H1 (cell line): ENCODE measurements at regions not wholly inside any gene's neighbourhood (a gene's known extent, or its start where the extent isn't known, plus 50 kb on each side); places are given as distances from the start of the nearest gene placed in this dataset.

Experiments used
- CTCF ChIA-PET: fragments of 300-600 bp; sonication (Branson Sonifier 250); formaldehyde crosslinking; loops from one replicate; lab custom pipeline; 2021; ENCODE audit not compliant: partially characterized antibody; lab: Charles Lee
- POLR2A ChIA-PET: fragments of 300-600 bp; sonication (Branson Sonifier 250); formaldehyde crosslinking; loops from one replicate; lab custom pipeline; 2021; ENCODE audit warnings: inconsistent platforms; ENCODE audit not compliant: partially characterized antibody; lab: Charles Lee
- DNase-seq, 2 experiments: peaks; one replicate each; pipeline versions ENCODE4 v3.0.0 to v3.0.0-alpha.2; 2010 to 2022; ENCODE audit warnings: low spot score in 2 of 2, low read depth in 1 of 2, mixed read lengths in 1 of 2
- FAIRE-seq: peaks from 2 replicates; lab custom pipeline; 2011; peaks lifted over from hg19 to GRCh38; lab: Jason Lieb, UNC
- H2AFZ ChIP-seq: 2 replicates; pipeline ENCODE4 v1.8.1; 2012; ENCODE audit warnings: low read length, inconsistent platforms
- H2AK5ac ChIP-seq: 2 replicates; pipeline ENCODE4 v1.6.1; 2013; ENCODE audit warnings: low read depth, low read length
- H2BK120ac ChIP-seq: replicated peaks from 2 replicates; pipeline ENCODE3; 2013; ENCODE audit warnings: low read depth, low read length, inconsistent platforms
- H2BK12ac ChIP-seq: 2 replicates; pipeline ENCODE4 v1.6.1; 2013; ENCODE audit warnings: low read depth, low read length
- H2BK15ac ChIP-seq: 2 replicates; pipeline ENCODE4 v1.6.1; 2013; ENCODE audit warnings: low read length
- H2BK20ac ChIP-seq: 2 replicates; pipeline ENCODE4 v1.6.1; 2013; ENCODE audit warnings: low read length
- H2BK5ac ChIP-seq: 2 replicates; pipeline ENCODE4 v1.6.1; 2013; ENCODE audit warnings: low read depth, low read length
- H3K14ac ChIP-seq: 2 replicates; pipeline ENCODE4 v1.6.1; 2013; ENCODE audit warnings: inconsistent platforms; ENCODE audit not compliant: insufficient read length
- H3K18ac ChIP-seq: 2 replicates; pipeline ENCODE4 v1.6.1; 2013; ENCODE audit warnings: low read length; ENCODE audit errors: extremely low read depth
- H3K23ac ChIP-seq: 2 replicates; pipeline ENCODE4 v1.6.1; 2013; ENCODE audit warnings: inconsistent platforms; ENCODE audit not compliant: insufficient read length
- H3K23me2 ChIP-seq: 2 replicates; pipeline ENCODE4 v1.6.1; 2013; ENCODE audit warnings: low read depth, low read length
- H3K27ac ChIP-seq: 2 replicates; pipeline ENCODE4 v1.6.1; 2011; ENCODE audit warnings: low read depth, low read length, inconsistent platforms
- H3K27me3 ChIP-seq, 4 experiments: replicated peaks in 1 of 4; 1 replicate in 1 of 4; 2 replicates in 3 of 4; pipeline versions ENCODE4 v1.6.1 to v1.8.1; 2011 to 2013; ENCODE audit warnings: low read length in 3 of 4, mild to moderate bottlenecking in 3 of 4, inconsistent platforms in 2 of 4, mixed read lengths in 2 of 4, moderate library complexity in 1 of 4; ENCODE audit not compliant: control insufficient read depth in 3 of 4, insufficient read depth in 3 of 4; ENCODE audit errors: extremely low read depth in 1 of 4
- H3K36me3 ChIP-seq, 4 experiments: 2 replicates each; pipeline versions ENCODE4 v1.6.1 to v1.8.1; 2011 to 2013; ENCODE audit warnings: mild to moderate bottlenecking in 4 of 4, low read length in 3 of 4, moderate library complexity in 2 of 4, control low read depth in 1 of 4, inconsistent platforms in 1 of 4; ENCODE audit not compliant: insufficient read depth in 4 of 4, control insufficient read depth in 2 of 4
- H3K4ac ChIP-seq: replicated peaks from 2 replicates; pipeline ENCODE3; 2013; ENCODE audit warnings: low read length, low read depth, mixed read lengths, inconsistent platforms; ENCODE audit not compliant: insufficient read length
- H3K4me1 ChIP-seq, 4 experiments: replicated peaks in 1 of 4; 1 replicate in 1 of 4; 2 replicates in 3 of 4; pipeline versions ENCODE4 v1.6.1 to v1.8.1; 2011 to 2013; ENCODE audit warnings: low read length in 3 of 4, inconsistent platforms in 2 of 4, mixed read lengths in 1 of 4; ENCODE audit not compliant: insufficient read depth in 4 of 4, control insufficient read depth in 3 of 4
- H3K4me2 ChIP-seq, 2 experiments: 2 replicates each; pipeline versions ENCODE4 v1.6.1 to v1.8.1; 2011 to 2013; ENCODE audit warnings: low read depth in 2 of 2, low read length in 2 of 2, control low read depth in 1 of 2, inconsistent platforms in 1 of 2, mild to moderate bottlenecking in 1 of 2; ENCODE audit not compliant: insufficient read depth in 1 of 2
- H3K4me3 ChIP-seq, 4 experiments: fragments of 200-600, 300-600 bp in 1 of 4; sonication (generic), shearing (Covaris generic), sonication (Bioruptor Twin) in 1 of 4; 2 replicates each; pipeline versions ENCODE4 v1.5.1 to v1.8.1; 2011 to 2016; ENCODE audit warnings: low read length in 4 of 4, low read depth in 3 of 4, control low read depth in 2 of 4, inconsistent platforms in 2 of 4, mild to moderate bottlenecking in 2 of 4, mixed read lengths in 1 of 4, moderate library complexity in 1 of 4; ENCODE audit not compliant: insufficient read depth in 2 of 4; ENCODE audit errors: extremely low read depth in 1 of 4
- H3K56ac ChIP-seq: replicated peaks from 2 replicates; pipeline ENCODE3; 2013; ENCODE audit warnings: low read depth, mild to moderate bottlenecking, mixed read lengths, low read length, inconsistent platforms; ENCODE audit not compliant: insufficient read length
- H3K79me1 ChIP-seq: 2 replicates; pipeline ENCODE4 v1.6.1; 2013; ENCODE audit warnings: low read depth, low read length, control low read depth
- H3K79me2 ChIP-seq, 2 experiments: 2 replicates each; pipeline versions ENCODE4 v1.6.1 to v1.8.1; 2012 to 2013; ENCODE audit warnings: low read length in 2 of 2, mild to moderate bottlenecking in 2 of 2, inconsistent platforms in 1 of 2; ENCODE audit not compliant: insufficient read depth in 2 of 2, control insufficient read depth in 1 of 2
- H3K9ac ChIP-seq, 4 experiments: replicated peaks in 1 of 4; 1 replicate in 1 of 4; 2 replicates in 3 of 4; pipeline versions ENCODE4 v1.6.1 to v1.8.1; 2011 to 2013; ENCODE audit warnings: low read depth in 3 of 4, low read length in 3 of 4, control low read depth in 2 of 4, mild to moderate bottlenecking in 2 of 4, moderate library complexity in 2 of 4, inconsistent platforms in 1 of 4; ENCODE audit errors: extremely low read depth in 1 of 4
- H3K9me3 ChIP-seq, 2 experiments: 2 replicates each; pipeline versions ENCODE4 v1.6.1 to v1.8.1; 2012 to 2013; ENCODE audit warnings: mild to moderate bottlenecking in 2 of 2, moderate library complexity in 2 of 2, control low read depth in 1 of 2, inconsistent platforms in 1 of 2, low read depth in 1 of 2, low read length in 1 of 2, mixed read lengths in 1 of 2; ENCODE audit not compliant: insufficient read depth in 2 of 2
- H4K20me1 ChIP-seq, 2 experiments: replicated peaks in 1 of 2; 2 replicates each; pipeline versions ENCODE3 to v1.8.1; 2011 to 2013; ENCODE audit warnings: inconsistent platforms in 2 of 2, low read length in 2 of 2, mild to moderate bottlenecking in 1 of 2; ENCODE audit not compliant: insufficient read depth in 2 of 2, control insufficient read depth in 1 of 2
- H4K5ac ChIP-seq: 2 replicates; pipeline ENCODE4 v1.6.1; 2013; ENCODE audit warnings: low read length, low read depth, mixed read lengths, inconsistent platforms; ENCODE audit not compliant: insufficient read length
- H4K8ac ChIP-seq: 2 replicates; pipeline ENCODE4 v1.8.0; 2013; ENCODE audit warnings: mild to moderate bottlenecking, moderate library complexity, low read length, inconsistent platforms; ENCODE audit not compliant: insufficient read depth; ENCODE audit errors: extremely low read depth
- H4K91ac ChIP-seq: replicated peaks from 2 replicates; pipeline ENCODE3; 2013; ENCODE audit warnings: low read length, mixed read lengths, inconsistent platforms; ENCODE audit not compliant: insufficient read length
- CEBPB ChIP-seq: IDR thresholded peaks from 2 replicates; pipeline ENCODE4 v1.6.1; 2012; ENCODE audit warnings: low read depth, low read length
- GABPA ChIP-seq: IDR thresholded peaks from 2 replicates; pipeline ENCODE4 v1.6.1; 2011; ENCODE audit warnings: mild to moderate bottlenecking, low read length, moderate library complexity, borderline replicate concordance; ENCODE audit not compliant: insufficient read depth
- SAP30 ChIP-seq: fragments of 300-600 bp; sonication (generic); IDR thresholded peaks from 2 replicates; pipeline ENCODE4 v1.7.1; 2012; ENCODE audit warnings: low read length, moderate library complexity, mild to moderate bottlenecking, inconsistent platforms; ENCODE audit not compliant: insufficient read depth, insufficient replicate concordance
- WGBS, 2 experiments: shearing (Covaris generic) in 1 of 2; methylation state at CpG; one replicate each; pipeline versions ENCODE4 v1.1.6 to v1.1.7; 2013 to 2015; ENCODE audit warnings: low lambda C conversion rate in 2 of 2, mixed read lengths in 2 of 2, inconsistent platforms in 1 of 2, low coverage in 1 of 2, missing lambda C conversion rate in 1 of 2; ENCODE audit not compliant: insufficient replicate concordance in 2 of 2, insufficient coverage in 1 of 2, insufficient read length in 1 of 2; ENCODE audit errors: extremely low coverage in 1 of 2, missing lambda C conversion rate in 1 of 2; 5-methylcytosine and 5-hydroxymethylcytosine counted together

DNA sequence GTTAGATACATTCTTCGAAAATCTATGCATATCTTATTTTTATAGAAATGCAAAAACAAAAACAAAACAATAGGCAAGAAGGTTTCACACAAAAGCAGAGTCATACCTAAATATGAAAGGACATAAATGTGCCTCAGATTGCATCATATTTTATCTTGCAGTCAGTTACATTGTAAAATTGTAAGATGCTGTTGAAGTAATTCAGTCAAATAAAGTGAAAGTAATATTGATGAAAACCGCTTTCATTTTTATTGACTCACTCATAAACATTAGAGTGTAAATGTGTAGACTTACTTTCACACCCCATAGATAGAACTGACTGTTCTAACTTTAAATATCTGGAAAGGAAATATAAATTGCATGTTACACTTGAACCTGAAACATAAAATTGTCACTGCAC is 931.5 kb upstream of the NUDT12 start:
- Histone ChIP-seq H3K9me3 (no peaks in the 10 kb centered on the region), H4K20me1 (no peaks in the 10 kb centered on the region), H3K4me3 (peak overlapping the region in 1 of 4 experiments; percentile 17; a peak in 1 of 8 replicates), H3K9ac (no peak overlapping the region), H2BK5ac (no peak overlapping the region), H2AK5ac (no peak overlapping the region), H2BK20ac (no peak overlapping the region), H3K79me1 (no peaks in the 10 kb centered on the region), H3K56ac (no peak overlapping the region), H3K36me3 (no peaks in the 10 kb centered on the region), H2BK15ac (no peak overlapping the region), H4K8ac (no peak overlapping the region), H3K4ac (no peak overlapping the region), H3K23me2 (no peaks in the 10 kb centered on the region), H3K27me3 (no peaks in the 10 kb centered on the region), H3K27ac (no peak overlapping the region), H3K23ac (no peak overlapping the region), H3K14ac (no peak overlapping the region), H2BK120ac (no peak overlapping the region), H3K4me1 (peaks cover 0 to 5% (median 2%) of the 10 kb centered on the region in 4 experiments; a peak in 2 of 7 replicates), H3K79me2 (no peaks in the 10 kb centered on the region), H4K5ac (no peak overlapping the region), H3K4me2 (no peak overlapping the region; a peak in 1 of 4 replicates), H2BK12ac (no peak overlapping the region), H2AFZ (no peak overlapping the region), H3K18ac (no peak overlapping the region), H4K91ac (no peak overlapping the region)
- FAIRE-seq (no peak), DNase-seq (no peak)
- 0 out of 2 replicates have a peak, but pooled peaks have one; percentile 3 for TF ChIP-seq CEBPB
- TF ChIP-seq GABPA, result no peak
- no peak for TF ChIP-seq SAP30
- WGBS, 2 experiments, result 96% methylated on average over 2 of the region's 2 CpGs; no CpG with 5 or more reads in 1 of the 2 experiments
- CTCF ChIA-PET, result no interaction called here
- POLR2A ChIA-PET, result no interaction called here
